Breast epithelium (tissue), 3 donors: ENCODE measurements at regions not wholly inside any gene's neighbourhood (a gene's known extent, or its start where the extent isn't known, plus 50 kb on each side); places are given as distances from the start of the nearest gene placed in this dataset.

ENCODE experiments used
- CTCF ChIP-seq, 3 donors: fragments of 450-650 bp; IDR thresholded peaks; one replicate each; pipeline ENCODE4 v1.5.1; 2016 to 2017; ENCODE audit warnings: antibody characterized with exemption in 3 of 3, mild to moderate bottlenecking in 3 of 3, moderate library complexity in 3 of 3
- POLR2AphosphoS5 ChIP-seq, 3 donors: sonication (generic); formaldehyde crosslinking; IDR thresholded peaks; one replicate each; pipeline ENCODE4 v1.6.1; 2017; ENCODE audit warnings: antibody characterized with exemption in 3 of 3

GRCh38 chr10:83539528-83540308, 599.6 kb upstream of the GHITM start:
- TF ChIP-seq CTCF (IDR thresholded peaks at IDR 0.05) = no peak
- TF ChIP-seq POLR2AphosphoS5 (IDR thresholded peaks at IDR 0.05) = no peak
